ENCODE measurements at regions not wholly inside any gene's neighbourhood (a gene's known extent, or its start where the extent isn't known, plus 50 kb on each side); places are given as distances from the start of the nearest gene placed in this dataset.
"Not testable (repeated sequence)": the region's sequence is repeated elsewhere in the genome, so short reads cannot be mapped to it uniquely, and the experiment has no call there.

- DNase-seq: no peak
Observed at GRCh38 chr18:41119031-41119430, 836.0 kb upstream of the PIK3C3 start.

- no peak for DNase-seq
Observed at GRCh38 chr18:41113885-41114482, 841.0 kb upstream of the PIK3C3 start.

DNA sequence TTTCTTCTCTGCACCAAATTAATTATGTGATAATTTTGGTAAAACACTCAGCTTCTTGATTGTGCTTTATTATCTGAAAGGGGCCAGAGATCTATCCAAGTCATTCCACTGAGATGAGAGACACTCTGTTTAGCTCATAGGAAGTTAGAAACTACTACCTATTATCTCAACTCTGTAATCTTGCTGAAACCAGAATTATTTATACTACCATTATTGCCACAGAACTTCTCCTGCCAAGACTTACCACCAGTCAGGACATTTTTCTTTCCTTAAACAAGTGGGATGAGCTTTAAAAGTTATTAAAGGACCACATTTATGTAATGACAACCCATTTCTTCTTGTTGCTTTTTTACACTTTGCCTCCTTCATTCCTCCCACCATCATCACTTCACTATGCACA, 855.6 kb upstream of the PIK3C3 start:
- no peak for DNase-seq

GRCh38 chr18:41096504-41096903, 858.5 kb upstream of the PIK3C3 start:
- no peak for DNase-seq

DNA sequence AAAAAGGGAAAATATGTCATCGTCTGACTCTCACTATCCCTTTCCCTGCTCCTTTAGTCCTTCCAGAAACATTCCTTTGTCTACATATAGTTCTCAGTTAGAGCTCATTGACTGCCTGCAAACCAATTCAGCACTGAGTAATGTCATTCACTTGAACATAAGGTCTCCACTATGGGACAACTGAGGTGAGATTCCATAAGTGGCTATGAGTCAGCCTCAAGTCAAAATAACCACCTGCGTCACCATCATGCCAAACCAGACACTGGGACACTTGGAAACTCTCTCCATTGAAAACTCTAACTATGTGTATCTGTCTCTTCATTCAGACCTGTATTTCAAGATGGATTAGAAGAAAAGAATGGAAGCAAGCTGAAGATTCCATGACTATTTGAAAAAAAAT, 878.0 kb upstream of the PIK3C3 start:
- no peak for DNase-seq

GRCh38 chr18:41075212-41075611, 879.8 kb upstream of the PIK3C3 start:
- DNase-seq: no peak

- no peak for DNase-seq
Observed at GRCh38 chr18:41073372-41073954, 881.6 kb upstream of the PIK3C3 start.

DNA sequence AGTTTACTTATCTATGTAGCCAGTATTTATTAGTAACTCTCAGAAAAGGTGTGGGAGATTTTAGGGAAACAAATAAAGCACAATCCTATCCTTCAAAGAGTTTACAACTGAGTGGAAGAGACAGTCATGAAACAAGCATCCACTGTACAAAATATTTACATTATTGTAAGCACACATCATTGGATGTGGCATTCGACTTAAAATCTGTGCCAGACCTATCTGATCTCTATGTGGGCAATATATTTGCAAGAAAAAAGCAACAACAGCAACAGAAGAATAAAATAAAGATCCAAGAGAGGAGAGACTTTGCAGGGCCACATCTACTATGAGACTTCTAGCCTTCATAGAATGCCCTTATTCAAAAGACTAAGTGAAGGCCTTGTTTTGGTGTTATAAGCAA, 882.1 kb upstream of the PIK3C3 start:
- no peak for DNase-seq

DNA sequence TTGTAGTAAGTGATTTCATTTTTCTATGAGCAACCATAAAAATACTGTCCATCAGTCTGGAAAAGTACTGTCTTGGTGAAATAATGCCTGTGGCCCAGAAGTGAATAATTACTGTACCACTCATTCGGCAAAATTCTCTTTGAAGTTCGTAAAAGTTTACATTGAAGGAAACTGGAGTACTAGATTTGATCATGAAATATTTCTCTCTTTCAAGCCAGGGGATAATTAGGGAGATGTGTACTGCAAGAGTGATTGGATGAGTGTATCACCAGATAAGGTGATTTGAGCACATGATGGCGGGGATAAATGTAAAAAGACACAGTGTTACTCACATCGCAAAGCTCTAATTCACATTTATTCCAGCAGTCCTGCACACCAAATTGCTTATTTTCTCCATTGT, 883.2 kb upstream of the PIK3C3 start:
- no peak for DNase-seq

GRCh38 chr18:41069167-41069566, 885.9 kb upstream of the PIK3C3 start:
- no peak for DNase-seq

DNA sequence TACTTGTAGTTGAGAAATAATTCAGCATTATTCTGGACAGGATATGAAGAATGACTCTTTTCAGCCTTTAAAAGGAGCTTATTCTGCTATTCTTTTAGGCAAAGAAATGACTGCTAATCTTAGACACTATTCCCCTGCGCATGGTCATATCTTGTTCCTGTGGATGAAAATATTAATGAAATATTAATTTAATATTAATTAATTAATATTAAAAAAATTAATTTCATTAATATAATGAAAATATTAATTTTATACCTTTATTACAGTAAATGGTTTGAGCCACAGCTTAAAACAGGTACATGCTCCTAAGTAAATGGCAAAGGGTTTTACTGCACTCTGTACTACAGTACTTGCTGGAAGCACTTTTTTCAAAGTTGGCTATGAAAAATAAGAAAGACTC, 890.1 kb upstream of the PIK3C3 start:
- DNase-seq: no peak

GRCh38 chr18:41060967-41061366, 894.1 kb upstream of the PIK3C3 start:
- DNase-seq: no peak

- no peak for DNase-seq
Observed at GRCh38 chr18:41059126-41059415, 896.0 kb upstream of the PIK3C3 start.

- DNase-seq: no peak
Observed at GRCh38 chr18:41058351-41059125, 896.5 kb upstream of the PIK3C3 start.

- DNase-seq: no peak
Observed at GRCh38 chr18:41052625-41053024, 902.4 kb upstream of the PIK3C3 start.

DNA sequence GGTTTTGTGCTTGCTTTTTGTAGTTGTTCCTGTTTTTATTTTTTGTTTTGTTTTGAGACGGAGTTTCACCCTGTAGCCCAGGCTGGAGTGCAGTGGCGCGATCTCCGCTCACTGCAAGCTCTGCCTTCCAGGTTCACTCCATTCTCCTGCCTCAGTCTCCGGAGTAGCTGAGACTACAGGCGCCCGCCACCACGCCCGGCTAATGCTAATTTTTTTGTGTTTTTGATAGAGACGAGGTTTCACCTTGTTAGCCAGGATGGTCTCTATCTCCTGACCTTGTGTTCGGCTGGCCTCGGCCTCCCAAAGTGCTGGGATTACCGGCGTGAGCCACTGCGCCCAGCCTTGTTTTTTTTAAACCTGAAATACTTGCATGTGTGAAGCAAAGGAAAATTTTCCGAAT, 908.8 kb upstream of the PIK3C3 start:
- DNase-seq: not testable (repeated sequence)

- no peak for DNase-seq
Observed at GRCh38 chr18:41043876-41044275, 911.2 kb upstream of the PIK3C3 start.

- DNase-seq: no peak
Observed at GRCh38 chr18:41042866-41043265, 912.2 kb upstream of the PIK3C3 start.

DNA sequence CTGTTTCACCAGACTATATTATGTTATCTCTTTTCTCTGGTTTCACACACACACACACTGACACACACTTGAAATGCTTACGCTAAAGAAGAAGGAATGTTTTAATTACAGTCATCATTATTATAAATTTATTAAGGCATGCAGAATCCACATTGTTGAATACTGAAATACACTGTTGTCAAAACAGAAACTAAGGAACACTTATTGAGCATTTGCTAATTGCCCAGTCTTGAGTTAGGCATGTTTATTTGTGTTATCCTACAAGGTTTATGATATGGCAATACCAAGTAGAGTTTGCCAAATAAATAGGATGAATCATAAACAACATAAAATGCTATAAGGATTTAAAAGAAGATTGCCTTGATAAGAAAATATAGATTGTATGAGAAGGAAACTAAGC, 917.0 kb upstream of the PIK3C3 start:
- DNase-seq: no peak

- no peak for DNase-seq
Observed at GRCh38 chr18:41036346-41036745, 918.7 kb upstream of the PIK3C3 start.

GRCh38 chr18:41034413-41034812, 920.6 kb upstream of the PIK3C3 start:
- DNase-seq: no peak

DNA sequence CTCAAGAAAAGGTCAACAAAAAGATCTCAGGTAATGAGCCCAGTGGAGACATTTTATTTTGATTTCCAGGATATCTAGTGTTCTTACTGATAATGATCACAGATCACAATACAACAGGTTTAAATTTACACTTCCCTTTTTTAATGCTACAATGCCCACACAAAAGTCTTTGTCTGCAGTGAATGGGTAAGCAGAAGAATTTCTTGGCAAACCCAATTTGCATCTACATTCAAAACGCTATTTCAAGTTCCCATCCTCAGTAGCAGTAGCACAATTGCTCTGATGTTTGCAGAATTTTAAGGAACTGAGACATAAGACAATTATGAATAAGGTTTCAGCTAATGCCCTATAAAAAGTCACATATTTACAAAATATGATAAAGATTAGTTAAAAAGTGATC, 929.4 kb upstream of the PIK3C3 start:
- no peak for DNase-seq

GRCh38 chr18:41024792-41025191, 930.2 kb upstream of the PIK3C3 start:
- DNase-seq: no peak

- DNase-seq: no peak
Observed at GRCh38 chr18:41022484-41022883, 932.5 kb upstream of the PIK3C3 start.

GRCh38 chr18:41021089-41021488, 933.9 kb upstream of the PIK3C3 start:
- no peak for DNase-seq
